ENCODE measurements at regions not wholly inside any gene's neighbourhood (a gene's known extent, or its start where the extent isn't known, plus 50 kb on each side); places are given as distances from the start of the nearest gene placed in this dataset.
A peak's percentile ranks its signal among the peaks of the same experiment; 100 is the strongest.

DNA sequence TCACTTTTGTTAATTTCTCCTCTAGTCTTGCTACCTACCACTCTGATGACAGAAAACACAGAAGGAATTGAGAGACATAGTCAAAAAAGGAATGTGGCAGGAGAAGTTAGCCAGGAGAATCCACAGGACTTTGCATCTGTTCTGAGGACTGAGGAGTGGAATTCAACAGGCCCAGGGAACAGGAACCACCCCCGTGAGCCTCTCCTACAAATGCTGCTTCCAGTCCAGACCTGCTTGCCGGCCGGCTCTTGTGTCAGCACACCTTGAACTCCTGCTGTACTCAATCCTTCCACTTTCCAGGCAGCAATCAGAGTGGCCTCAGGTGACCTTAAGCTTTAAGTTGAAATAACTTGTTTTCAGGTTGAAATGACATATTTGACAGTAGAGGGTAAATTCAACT lies 903.1 kb downstream of the BCL11B start:
- peak; percentile 67 for DNase-seq (ENCODE audit: low spot score)

DNA sequence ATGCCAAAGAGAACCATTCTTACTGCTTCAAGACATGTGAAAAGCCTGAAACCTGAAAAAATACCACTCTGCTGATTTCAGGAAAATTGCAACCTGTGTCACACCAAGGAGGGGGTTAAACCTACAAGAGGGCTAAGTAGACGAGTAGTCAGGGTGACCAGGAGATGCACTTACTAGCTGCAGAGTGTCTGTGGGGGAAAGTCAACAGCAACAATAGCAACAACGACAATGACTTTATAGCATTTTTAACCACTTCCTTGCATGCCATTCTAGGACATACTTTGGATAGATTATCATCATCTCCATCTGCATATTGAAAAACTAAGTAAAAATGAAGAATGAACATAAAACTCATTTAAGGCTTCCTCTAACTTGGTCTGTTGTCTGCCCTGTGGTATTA lies 902.7 kb downstream of the BCL11B start:
- DNase-seq (ENCODE audit: low spot score) = no peak

DNA sequence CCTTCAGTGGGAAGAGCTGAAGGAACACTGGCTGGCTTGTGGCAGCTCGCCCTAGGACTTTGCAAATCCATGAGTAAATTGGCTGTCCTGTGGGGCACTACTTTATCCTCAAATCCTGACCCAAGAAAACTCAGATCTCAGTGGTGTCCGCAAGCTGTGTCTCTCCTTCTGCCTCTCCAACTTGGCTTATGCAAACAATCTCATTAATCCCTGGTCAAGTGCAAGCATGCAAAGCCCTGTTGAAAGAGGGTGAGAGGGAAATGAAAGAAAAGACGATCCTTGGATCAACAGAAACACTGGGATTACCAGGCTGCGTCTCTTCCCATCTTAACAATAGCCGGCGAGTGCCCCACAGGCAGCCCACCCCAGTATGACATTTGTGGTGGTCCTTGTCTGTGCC lies 901.6 kb downstream of the BCL11B start:
- no peak for DNase-seq (ENCODE audit: low spot score)

DNA sequence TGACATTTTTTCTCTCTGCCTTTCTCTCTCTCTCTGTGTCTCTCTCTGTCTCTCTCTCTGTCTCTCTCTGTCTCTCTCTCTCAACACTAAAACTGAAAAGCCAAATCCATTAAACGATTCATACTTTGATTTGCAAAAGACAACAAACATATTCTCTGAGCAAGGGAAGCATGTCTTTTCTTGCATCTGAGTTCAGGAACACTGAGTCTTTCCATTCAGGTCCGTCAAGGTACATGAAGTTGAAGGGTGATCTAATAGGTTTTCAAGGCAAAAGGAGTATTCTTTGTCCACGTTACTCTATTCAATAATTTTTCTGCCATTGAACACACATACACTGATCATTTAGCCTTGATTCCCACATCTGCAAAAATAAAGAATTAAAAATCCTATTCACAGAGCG lies 900.9 kb downstream of the BCL11B start:
- DNase-seq (ENCODE audit: low spot score) = no peak

DNA sequence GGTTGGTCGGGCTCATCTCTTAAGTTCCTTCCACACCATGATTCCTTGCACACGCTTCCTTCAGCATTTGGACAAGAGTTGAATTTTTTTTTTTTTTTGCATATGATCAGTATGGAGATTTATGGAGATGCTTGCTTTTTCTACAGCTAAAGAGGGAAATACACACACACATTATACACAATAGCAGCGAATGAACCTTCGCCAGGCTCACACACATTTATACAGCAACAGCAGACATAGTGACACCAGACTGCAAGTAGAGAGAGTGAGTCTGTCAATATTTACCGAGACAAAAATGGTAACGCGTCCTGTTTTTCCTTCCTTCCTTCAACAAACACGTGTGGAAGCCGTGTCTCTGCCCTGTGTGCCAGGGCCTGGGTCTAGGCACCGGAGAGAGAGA lies 897.9 kb downstream of the BCL11B start:
- DNase-seq (ENCODE audit: low spot score) = no peak

- no peak for DNase-seq (ENCODE audit: low spot score)
Observed at GRCh38 chr14:98375566-98375965, 896.4 kb downstream of the BCL11B start.

- no peak for DNase-seq (ENCODE audit: low spot score)
Observed at GRCh38 chr14:98379830-98380229, 892.2 kb downstream of the BCL11B start.

DNA sequence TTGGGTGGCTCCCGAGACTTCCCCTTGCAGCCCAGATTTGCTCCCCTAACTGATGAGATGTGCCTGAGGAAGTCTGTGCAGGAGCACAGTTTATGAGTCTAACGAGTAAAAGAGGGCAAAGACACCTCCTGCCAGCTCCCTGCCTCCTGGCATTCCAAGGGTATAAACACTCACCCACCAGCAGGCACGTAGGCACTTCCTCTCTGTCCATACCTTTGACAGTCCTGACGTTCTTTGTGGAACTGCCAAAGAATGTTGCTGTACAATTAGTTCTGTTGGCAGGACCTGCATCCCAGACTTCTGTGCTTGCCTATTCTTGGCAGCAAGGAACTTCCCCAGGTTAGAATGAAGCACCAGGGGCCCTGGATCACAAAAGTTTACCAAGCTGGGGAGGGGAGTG lies 889.3 kb downstream of the BCL11B start:
- no peak for DNase-seq (ENCODE audit: low spot score)

DNA sequence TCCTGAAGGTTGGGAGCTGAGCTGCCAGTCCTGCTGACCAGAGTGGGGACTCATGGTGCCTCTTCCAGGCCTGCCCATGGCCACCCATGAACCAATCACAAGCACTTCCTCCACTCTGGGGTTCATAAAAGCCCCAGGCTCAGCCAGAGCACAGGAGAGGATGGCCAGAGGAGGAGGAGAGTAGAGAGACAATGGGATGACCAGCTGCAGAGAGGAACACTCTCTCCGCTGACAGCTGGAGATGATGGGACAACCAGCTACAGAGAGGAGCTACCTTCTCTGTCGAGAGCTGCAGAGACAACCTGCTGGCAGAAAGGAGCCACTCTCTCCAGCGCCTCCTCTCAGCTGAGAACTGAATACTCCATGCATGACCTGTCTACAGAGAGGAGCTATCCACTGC lies 886.1 kb downstream of the BCL11B start:
- no peak for DNase-seq (ENCODE audit: low spot score)

GRCh38 chr14:98391061-98391460 lies 880.9 kb downstream of the BCL11B start:
- no peak for DNase-seq (ENCODE audit: low spot score)

DNA sequence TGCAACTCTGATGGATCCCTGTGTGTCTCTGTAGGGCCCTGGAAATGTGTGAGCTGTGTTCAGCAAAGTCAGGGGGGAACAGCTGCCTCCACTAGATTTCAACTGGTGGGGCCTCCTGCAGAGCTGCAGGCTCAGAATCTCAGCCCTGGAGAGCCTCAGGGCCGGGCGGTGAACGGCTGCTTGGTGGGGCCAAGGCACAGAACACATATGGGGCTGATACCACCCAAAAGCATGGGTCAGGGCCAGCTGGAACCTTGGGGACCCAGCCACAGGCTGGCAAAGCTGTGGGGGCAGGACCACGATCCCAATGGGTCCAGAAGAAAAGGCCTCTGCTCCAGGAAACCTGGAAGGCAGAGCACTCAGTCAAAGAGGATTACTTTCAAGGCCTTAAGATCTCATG lies 878.5 kb downstream of the BCL11B start:
- no peak for DNase-seq (ENCODE audit: low spot score)

DNA sequence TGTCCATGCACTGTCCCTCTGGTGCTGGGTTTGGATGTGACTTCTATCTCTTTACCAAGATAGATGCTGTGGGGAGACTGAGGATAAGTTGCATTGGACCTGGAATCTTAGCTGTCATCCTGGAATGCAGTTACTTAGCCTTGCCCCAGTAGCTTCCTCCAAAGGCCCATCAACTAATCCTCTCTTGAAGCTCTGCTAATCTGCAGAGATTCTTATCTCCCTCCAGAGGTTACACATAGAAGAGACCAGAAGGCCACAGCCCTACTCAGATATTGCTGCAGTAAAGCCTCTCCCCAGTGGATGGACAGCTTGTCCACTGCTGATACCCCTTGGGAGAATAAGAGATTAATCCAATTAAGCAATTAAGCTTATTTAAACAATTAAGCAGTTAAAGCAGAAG lies 867.2 kb downstream of the BCL11B start:
- no peak for DNase-seq (ENCODE audit: low spot score)

GRCh38 chr14:98408024-98408555 lies 863.9 kb downstream of the BCL11B start:
- DNase-seq (ENCODE audit: low spot score) = no peak

DNA sequence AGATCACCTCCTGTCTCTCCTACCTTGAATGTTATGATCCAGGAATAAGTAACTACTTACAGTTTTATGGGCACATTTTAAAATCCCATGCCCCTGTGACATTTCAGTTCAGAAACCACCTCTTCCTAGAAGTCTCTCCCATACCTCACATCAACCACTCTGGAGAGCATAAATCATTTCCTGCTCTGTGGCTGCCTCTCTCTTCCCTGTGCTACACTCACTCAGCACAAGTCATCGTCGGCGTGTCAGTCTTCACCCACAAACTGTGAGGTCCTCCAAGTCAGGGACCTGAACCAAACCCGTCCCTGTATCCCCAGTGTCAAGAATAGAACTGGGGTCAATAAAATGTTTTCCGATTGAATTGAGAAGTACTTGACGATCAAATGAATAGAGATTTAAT lies 863.3 kb downstream of the BCL11B start:
- DNase-seq (ENCODE audit: low spot score) = no peak

- DNase-seq (ENCODE audit: low spot score) = no peak
Observed at GRCh38 chr14:98411154-98411553, 860.8 kb downstream of the BCL11B start.

GRCh38 chr14:98412431-98412830 lies 859.6 kb downstream of the BCL11B start:
- no peak for DNase-seq (ENCODE audit: low spot score)

DNA sequence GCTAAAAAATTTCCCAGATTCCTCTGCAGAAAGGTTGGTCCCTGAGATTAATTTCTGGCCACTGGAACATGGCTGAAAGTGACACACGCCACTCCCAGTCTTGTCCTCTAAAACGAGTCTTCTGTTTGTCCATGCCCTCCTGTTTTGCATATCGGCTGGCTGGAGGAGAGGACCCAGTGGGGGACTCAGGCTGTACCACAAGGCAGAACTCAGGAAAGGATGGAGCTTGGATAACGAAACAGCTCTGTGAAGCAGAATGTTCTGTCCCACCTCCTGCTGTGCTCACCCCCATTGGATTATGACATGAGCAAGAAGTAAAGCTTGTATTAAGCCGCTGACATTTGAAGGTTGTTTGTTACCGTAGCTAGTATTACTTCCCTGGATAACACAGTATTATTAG lies 856.2 kb downstream of the BCL11B start:
- no peak for DNase-seq (ENCODE audit: low spot score)

DNA sequence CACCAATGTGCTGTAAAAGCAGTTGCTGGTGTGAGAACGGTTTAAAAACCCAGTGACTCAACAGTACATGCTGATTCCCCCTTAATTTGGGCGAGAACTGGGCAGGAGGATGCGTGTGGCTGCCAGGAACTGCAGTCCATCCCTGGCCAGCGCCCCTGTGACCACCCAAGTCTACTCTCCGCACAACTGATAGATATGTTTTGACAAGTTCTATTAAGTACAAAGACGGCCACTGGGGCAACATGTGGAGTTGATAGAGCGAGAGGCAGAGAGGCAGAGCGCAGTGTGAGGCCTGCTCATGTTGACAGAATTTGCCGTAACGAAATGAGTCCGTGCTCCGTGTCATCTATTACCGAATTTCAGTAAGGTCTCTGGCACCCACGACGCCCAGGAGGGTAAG lies 855.0 kb downstream of the BCL11B start:
- DNase-seq (ENCODE audit: low spot score) = no peak

DNA sequence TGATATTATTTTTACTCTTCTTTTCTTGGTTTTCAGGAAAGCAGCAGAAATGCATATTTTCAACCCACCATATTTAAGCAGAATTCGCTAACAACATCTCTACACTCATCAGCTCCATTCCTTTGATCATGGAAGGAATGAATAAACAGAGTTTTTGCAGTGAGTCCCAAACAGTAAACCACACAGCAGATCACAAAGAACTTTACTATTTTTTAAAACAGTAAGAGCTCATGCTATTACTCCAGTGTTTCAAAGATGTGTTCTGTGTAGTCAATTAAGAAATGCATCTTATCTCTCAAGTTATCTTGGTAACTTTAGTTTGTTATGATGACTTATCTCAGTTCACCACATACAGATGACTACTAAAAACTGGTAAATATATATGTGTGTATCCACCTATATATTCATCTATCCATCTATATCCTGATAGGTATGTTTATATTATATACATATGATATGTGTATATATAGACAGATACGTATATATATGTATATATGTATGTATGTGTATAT lies 843.5 kb downstream of the BCL11B start:
- no peak for DNase-seq (ENCODE audit: low spot score)

DNA sequence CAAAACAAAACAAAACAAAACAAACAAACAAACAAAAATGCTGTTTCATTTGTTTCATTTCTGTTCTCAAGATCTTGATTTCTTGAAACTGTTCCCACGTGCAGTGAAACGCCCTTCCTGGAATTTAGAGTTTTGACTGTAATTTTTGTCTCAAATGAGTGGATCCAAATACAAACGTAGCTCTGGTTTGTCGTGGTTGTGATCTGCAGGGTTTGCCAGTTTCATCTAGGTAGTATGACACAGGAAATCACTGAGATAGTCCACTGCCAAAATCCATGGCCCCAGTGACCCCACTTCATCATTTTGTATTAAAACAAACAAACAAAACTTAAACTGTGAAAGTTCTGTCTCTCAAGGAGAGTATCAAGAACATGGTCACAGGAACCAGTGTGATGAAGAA lies 838.6 kb downstream of the BCL11B start:
- no peak for DNase-seq (ENCODE audit: low spot score)

DNA sequence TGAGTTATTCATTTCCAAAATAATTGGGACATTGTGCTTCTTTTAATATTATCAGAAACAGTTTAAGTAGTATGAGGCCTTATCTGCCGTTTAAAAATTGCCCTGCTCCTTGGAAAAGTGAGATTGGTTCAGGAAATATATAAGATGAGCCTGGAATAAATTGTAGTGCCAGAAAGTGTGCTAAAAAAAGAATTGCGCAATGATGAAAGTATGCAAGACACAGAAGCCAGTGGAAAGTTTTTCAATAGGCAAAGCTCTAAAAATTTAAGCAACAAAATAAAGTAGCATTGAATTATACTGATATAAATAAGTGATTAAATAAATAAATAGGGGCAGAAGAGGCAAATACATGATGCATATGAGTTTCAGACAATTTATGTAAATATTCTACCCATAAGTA lies 834.9 kb downstream of the BCL11B start:
- DNase-seq (ENCODE audit: low spot score) = no peak

DNA sequence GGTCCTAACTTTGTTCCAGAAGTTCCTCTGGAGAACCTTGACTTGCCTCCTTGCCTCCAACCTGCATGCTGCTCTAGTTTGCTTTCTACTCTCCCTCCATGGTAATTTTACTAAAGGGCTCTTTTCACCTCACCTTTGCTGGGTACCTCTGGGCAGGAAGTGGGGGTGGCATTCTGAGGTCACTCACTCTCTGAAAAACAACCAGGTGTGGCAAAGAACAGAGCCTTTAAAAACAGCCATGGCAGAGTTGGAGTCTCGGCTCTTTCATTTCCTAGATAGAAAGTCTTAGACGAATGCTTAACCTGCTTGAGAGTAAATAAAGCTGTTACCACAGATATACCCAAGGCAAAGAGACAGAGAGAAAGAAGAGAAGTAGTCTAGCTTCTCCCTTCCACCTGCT lies 827.9 kb downstream of the BCL11B start:
- no peak for DNase-seq (ENCODE audit: low spot score)

GRCh38 chr14:98445718-98446117 lies 826.3 kb downstream of the BCL11B start:
- DNase-seq (ENCODE audit: low spot score) = no peak

- no peak for DNase-seq (ENCODE audit: low spot score)
Observed at GRCh38 chr14:98446508-98446907, 825.5 kb downstream of the BCL11B start.

DNA sequence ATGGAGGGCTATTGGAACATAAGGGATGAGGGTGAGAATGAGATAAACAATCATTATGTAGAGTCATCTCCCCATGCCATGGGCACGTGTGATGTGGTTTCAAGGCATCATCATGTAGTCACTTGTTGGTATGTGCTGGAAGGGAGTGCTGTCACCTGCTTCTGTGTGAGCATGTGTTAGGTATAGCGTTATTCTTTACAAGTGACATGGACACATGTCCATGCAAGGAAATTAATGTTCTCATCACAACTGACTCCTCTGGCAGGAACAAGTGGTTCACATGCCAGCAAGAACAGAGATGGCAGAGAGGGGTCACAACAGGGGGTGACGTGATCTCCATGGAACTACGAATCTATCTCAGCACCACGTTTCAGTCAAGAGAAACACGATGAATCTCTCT lies 815.8 kb downstream of the BCL11B start:
- no peak for DNase-seq (ENCODE audit: low spot score)

All from ureter (tissue), 1 donor.